Embryonic facial prominence (tissue), 1 donor: ENCODE measurements at regions not wholly inside any gene's neighbourhood (a gene's known extent, or its start where the extent isn't known, plus 50 kb on each side); places are given as distances from the start of the nearest gene placed in this dataset.
"Not testable (repeated sequence)": the region's sequence is repeated elsewhere in the genome, so short reads cannot be mapped to it uniquely, and the experiment has no call there.

Experiments
- DNase-seq: peaks from one replicate; pipeline ENCODE4 v3.0.0-alpha.2; 2016; ENCODE audit errors: extremely low spot score

DNA sequence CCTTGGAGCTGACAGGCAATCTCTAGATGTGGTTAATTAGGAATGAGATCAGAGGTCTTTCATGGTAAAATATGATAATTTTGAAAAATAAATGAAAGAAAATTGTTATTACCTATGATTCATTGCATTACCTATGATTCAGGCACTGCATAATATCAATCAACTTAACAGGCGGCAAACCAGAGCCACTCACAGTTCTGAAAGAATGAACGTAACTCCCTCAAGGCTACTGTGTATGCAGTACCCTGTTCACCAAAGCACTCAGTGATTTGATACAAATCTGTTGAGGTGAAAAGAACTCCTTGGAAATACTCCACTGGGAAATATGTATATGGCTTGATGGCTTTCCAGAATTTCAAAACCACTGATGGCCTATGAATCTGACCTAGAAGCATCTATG lies 398.9 kb downstream of the ACTL7B start:
- DNase-seq, result no peak

- no peak for DNase-seq
Measured at GRCh38 chr9:108445431-108446071, 410.2 kb downstream of the ACTL7B start.

DNA sequence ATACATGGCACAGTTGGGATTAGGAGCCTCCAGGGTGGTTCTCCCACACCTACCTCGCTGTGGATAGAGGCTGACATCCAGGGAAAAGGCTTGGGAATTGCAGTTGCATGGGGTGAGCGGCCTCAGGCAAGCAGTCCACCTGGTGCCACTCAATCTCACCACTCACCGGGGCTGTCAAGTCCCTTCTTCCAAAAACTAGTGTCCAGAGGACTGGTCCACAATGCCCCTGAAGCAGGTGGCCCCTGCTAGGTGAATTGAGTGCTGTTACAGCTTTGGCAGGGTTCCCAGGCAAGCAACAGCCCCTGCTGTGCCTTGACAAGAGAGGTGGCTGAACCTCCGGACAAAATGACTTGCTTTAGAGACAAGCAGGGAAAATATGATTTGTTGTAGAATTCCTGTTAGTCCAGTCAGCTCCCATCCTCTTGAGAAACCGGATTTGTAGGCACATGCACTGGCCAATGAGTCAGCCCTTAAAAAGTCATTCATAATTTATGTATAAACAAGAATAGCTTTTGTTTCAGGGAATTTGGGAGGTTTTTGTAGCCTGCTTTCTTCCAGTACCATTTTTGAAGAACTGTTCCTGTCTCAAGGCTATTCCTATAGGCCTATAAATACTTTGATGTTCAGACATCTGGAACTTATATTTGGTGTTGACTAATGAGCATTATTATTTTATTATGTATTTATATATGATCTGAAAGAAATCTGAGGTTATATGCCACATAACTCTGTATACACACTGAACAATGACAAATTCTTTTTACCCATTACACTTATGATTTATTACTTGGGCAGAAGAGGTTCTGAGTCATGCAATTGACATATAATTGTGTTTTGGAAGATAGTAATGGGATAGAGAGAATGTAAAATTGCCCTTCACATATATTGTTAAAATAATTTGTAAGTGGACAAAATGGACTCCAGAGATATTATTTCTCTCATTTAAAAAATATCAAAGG lies 411.1 kb downstream of the ACTL7B start:
- no peak for DNase-seq

DNA sequence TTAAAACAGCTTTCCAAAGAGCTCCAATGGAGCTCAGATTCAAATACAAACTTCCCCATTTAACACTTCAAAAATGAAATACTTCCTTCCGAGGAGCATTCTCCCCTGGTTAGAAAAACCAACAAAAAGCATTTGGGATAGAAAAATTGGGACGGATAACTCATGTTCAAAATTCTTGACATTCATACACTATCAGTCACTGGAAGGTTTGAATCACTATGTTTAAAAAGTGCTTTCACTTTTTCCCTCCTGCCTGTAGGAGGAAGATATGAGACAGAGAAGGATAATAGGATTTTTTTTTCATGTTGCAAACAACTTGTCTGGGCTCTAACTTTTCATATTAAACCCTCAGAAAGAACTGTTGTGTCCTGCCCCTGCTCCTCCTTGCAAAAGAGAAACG lies 412.0 kb downstream of the ACTL7B start:
- no peak for DNase-seq

DNA sequence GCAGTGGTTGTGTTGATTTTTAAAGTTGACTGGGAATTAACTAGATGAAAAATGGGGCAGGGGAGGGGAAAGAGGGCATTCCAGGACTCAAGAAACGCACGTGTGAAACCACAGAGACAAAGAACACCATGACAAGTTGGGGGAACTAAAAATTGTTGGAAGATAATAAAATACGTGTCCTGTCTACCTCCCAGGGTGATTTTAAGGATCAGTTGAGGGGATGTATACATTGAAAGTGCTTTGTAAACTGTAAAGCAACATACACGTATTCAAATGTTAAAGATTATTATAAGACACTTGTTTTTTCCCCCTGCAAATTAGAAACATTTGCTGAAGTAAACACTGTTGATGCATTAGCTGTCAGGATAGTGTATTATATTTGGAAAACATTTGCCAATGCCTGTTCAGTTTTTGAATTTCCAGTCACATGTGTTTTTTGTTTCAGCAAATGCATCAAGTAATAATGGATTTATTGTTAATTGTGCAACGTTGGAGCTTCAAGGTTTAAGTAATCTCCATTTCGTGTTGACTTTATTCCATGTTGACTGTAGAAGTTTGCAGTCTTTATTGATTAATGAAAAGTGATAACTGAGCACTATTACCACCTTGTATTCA lies 412.7 kb downstream of the ACTL7B start:
- DNase-seq, result no peak

- DNase-seq, result no peak
Measured at GRCh38 chr9:108442627-108443018, 413.2 kb downstream of the ACTL7B start.

- no peak for DNase-seq
Measured at GRCh38 chr9:108441726-108442125, 414.1 kb downstream of the ACTL7B start.

- no peak for DNase-seq
Measured at GRCh38 chr9:108441251-108441650, 414.5 kb downstream of the ACTL7B start.

DNA sequence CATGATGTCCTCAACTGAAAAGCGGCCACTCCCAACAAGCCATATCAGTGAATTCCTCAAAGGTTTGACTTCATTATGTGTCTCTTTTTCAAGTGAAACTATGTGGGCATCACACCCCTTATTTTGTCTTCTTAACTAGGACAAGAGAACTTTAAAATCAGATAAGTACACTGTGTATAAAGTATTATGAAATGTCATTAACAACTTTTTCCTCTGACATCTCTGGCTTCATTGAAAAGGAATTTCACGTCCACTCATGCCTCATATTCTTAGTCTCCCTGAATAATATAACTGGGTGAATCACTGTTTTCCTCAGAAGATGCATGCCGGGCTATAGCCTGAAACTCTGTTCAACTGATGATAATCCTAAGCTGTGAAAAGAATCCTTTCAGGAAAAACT lies 415.8 kb downstream of the ACTL7B start:
- DNase-seq, result no peak

- no peak for DNase-seq
Measured at GRCh38 chr9:108437656-108438055, 418.1 kb downstream of the ACTL7B start.

GRCh38 chr9:108436448-108436847 lies 419.3 kb downstream of the ACTL7B start:
- no peak for DNase-seq

DNA sequence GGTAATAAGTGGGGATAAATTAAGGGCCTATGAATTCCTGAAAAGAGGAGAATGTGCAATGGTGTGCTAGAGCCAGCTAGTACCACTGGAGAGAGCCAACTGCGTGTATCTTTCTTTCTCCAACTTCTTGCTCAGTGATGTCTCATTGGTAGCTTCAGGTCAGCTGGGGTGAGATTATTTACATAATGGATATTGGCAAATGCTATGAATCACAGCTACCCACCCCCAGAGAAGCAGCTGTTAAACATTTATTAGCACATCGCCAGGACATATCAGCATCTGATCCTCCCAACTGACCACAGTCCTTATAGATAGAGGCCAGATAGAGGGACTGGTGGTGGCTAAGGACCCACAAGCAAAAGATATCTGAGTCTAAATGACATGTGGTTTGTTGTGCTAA lies 421.3 kb downstream of the ACTL7B start:
- no peak for DNase-seq

DNA sequence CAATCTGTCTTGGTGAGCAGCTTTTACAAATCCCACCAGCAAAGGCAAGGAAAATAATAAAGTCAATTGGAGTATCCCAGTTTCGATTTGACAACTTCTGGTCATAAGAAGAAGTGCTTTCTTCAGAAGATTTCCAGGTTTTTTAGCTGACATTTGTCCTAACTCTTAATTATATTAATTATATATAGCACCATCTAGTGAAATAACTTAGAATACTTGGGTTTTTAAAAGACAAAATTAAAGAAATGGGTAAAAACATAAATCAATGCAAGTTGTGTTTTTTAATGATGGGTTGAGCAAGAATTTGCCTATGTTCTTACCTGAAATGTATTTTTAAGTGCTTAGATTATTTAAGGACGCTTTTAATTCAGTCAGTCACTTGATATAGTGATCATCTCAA lies 421.8 kb downstream of the ACTL7B start:
- no peak for DNase-seq

- DNase-seq, result no peak
Measured at GRCh38 chr9:108430655-108431054, 425.1 kb downstream of the ACTL7B start.

DNA sequence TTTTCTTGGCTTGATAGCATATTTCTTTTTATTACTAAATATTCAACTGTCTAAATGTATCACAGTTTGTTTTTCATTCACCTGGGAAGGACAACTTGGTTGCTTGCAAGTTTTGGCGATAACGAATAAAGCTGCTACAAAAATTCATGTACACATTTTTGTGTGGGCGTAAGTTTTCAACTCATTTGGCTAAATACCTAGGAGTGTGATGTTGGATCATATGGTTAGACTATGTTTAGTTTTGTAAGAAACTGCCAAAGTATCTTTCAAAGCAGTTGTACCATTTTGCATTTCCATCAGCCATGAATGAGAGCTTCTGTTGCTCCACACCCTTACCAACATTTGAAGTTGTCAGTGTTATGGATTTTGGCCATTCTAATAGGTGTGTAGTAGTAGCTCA lies 428.0 kb downstream of the ACTL7B start:
- no peak for DNase-seq

DNA sequence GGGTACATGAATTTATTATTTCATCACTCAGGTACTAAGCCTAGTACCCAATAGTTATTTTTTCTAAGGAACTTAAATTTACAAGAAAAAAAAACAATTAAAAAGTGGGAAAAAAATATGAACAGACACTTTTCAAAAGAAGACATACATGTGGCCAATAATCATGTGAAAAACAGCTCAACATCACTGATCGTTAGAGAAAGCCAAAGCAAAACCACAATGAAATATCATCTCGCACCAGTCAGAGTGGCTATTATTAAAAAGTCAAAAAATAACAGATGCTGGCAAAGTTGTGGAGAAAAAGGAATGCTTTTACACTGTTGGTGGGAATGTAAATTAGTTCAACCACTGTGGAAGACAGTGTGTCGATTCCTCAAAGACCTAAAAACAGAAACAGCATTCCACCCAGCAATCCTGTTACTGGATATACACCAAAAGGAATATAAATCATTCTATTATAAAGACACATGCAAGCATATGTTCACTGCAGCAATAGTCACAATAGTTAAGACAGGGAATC lies 429.3 kb downstream of the ACTL7B start:
- not testable (repeated sequence) for DNase-seq

DNA sequence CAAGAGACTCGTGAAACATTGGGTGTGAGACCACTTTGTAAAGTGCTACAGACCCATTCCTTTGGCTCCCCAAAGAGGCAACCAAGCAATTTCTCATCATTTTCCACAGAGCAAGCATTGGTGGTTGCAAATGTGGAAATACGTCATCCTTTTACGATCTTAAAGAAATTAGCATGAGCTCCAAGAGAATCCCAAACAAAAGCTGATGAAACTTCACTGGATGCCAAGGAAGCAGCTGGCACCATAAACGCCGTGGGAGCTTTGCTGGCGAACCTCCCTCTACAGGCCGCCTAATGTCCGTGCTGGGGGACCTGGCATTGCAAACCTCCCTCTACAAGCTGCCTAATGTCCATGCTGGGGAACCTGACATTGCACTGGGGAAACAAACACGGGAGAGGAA lies 432.4 kb downstream of the ACTL7B start:
- DNase-seq, result no peak

DNA sequence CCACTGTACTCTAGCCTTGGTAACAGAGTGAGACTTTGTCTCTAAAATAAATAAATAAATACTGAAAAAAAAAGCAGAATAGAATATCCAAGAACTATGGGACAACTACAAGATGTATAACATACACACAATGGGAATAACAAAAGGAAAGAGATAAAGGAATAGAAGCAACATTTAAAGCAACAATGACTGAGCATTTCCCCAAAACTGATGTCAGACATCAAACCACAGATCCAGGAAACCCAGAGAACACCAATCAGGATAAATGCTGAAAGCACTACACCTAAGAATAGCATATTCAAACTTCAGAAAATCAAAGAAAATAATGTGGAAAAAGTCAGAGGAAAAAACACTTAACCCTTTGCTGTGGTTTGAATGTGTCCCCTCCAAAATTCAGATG lies 436.4 kb downstream of the ACTL7B start:
- DNase-seq, result no peak

DNA sequence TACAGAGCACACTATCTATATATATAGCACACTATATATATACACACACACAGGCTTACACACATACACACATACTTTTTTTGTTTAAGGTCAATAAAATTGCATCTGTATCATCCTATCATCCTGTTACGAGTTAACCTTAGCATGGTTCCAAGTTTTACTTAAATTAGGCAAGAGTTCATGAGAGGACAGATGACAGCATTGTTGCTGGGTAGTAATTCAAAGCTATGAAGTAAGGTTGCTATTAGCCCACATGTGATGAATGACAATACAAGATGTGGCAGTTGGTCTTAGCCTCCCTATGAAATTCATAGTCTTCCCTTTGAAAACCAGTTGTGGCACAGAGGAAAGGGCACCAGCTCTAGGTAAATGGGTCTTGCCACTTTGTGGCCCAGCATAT lies 438.1 kb downstream of the ACTL7B start:
- no peak for DNase-seq

- DNase-seq, result no peak
Measured at GRCh38 chr9:108417312-108417711, 438.5 kb downstream of the ACTL7B start.

DNA sequence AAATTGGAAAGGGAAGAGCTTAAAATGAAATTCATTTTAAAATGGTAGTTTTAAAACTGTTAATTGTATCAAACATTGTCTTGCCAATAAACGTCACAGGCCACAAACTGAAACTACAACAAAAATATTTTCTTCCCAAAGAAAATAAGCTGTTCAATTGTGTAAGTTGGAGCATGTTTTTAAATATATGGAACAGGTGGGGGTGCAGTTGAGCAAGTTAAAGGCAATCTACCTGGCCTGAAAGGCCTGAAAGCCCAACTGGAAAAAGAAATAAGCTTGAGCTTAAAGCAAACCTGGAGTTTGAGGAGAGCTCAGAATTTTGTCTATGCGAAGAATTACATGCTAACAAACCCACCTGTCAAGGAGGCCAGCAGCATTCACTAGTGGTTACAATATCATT lies 439.5 kb downstream of the ACTL7B start:
- no peak for DNase-seq

DNA sequence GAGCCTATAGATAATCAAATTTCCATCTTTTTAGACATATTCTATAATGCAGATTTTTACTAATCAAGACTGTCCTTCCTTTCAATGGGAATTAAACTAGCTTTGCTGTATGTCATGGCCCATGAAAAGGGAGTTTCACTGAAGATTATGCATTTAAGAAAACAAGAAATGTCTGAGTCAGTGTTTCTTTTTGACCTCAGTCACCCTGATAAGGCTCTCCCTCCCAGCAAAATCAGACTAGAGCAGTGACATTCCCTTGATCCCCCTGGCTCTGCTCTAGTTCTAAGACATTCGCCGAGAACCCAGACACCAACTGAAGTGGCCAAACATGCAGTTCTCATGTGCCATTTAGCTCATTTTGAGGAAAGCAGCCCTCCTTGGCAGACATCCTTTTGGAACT lies 442.0 kb downstream of the ACTL7B start:
- DNase-seq, result no peak

DNA sequence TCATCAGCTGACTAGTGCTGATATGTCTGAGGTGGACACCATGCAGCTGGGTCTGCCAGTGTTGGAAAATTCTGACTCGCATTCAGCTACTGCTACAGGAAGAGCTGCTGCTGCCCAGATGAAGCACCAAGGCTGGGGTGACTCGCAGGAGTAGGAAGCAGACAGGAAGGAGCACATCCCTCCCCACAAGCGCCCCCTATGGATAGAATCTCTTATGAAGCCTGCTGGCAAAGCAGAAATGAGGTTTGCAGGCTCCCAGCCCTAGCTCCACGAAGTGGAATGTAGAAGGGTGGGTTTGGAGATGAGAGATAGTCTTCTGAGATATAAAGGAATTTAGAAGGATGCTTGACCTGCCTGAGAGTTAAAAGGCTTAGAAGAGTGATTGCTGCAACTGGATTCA lies 443.0 kb downstream of the ACTL7B start:
- DNase-seq, result no peak
